Gastroesophageal sphincter (tissue), 4 donors: ENCODE measurements at regions not wholly inside any gene's neighbourhood (a gene's known extent, or its start where the extent isn't known, plus 50 kb on each side); places are given as distances from the start of the nearest gene placed in this dataset.

Source experiments
- ATAC-seq: fragments of 150-250 bp; one replicate; pipeline ENCODE4 v1.9.1; 2016; ENCODE audit warnings: mild to moderate bottlenecking, moderate library complexity
- H3K27ac ChIP-seq, 4 donors: fragments of 200-600 bp; sonication (generic) in 3 of 4; 1 replicate in 3 of 4; 2 replicates in 1 of 4; pipeline ENCODE4 v1.5.1; 2016 to 2019
- H3K27me3 ChIP-seq: fragments of 200-600 bp; sonication (generic); one replicate; pipeline ENCODE4 v1.5.1; 2019
- H3K36me3 ChIP-seq, 2 donors: fragments of 200-600 bp; sonication (generic); one replicate each; pipeline ENCODE4 v1.5.1; 2019; ENCODE audit warnings: control low read depth in 1 of 2
- H3K4me1 ChIP-seq, 3 donors: fragments of 200-600 bp; sonication (generic); 1 replicate in 2 of 3; 2 replicates in 1 of 3; pipeline ENCODE4 v1.5.1; 2016 to 2019; ENCODE audit warnings: control low read depth in 2 of 3
- H3K4me3 ChIP-seq, 2 donors: fragments of 200-600 bp; sonication (generic); one replicate each; pipeline ENCODE4 v1.5.1; 2019; ENCODE audit warnings: mild to moderate bottlenecking in 1 of 2, moderate library complexity in 1 of 2
- H3K9me3 ChIP-seq, 3 donors: fragments of 200-600 bp; sonication (generic); one replicate each; pipeline ENCODE4 v1.5.1; 2017 to 2019; ENCODE audit warnings: control low read depth in 2 of 3
- CTCF ChIP-seq, 4 experiments: fragments of 200-600 bp in 2 of 4; fragments of 450-650 bp in 2 of 4; sonication (generic) in 1 of 4; IDR thresholded peaks; one replicate each; pipeline ENCODE4 v1.5.1; 2017 to 2019; ENCODE audit warnings: antibody characterized with exemption in 4 of 4, mild to moderate bottlenecking in 2 of 4, moderate library complexity in 2 of 4
- EP300 ChIP-seq: sonication (generic); formaldehyde crosslinking; IDR thresholded peaks from one replicate; pipeline ENCODE4 v1.6.1; 2017; ENCODE audit warnings: antibody characterized with exemption, mild to moderate bottlenecking
- POLR2A ChIP-seq, 2 donors: fragments of 450-650 bp; IDR thresholded peaks; one replicate each; pipeline ENCODE4 v1.6.1; 2017; ENCODE audit warnings: antibody characterized with exemption in 2 of 2, mild to moderate bottlenecking in 2 of 2, moderate library complexity in 1 of 2
- POLR2AphosphoS5 ChIP-seq: sonication (generic); formaldehyde crosslinking; IDR thresholded peaks from one replicate; pipeline ENCODE4 v1.6.1; 2017; ENCODE audit warnings: antibody characterized with exemption
- WGBS, 2 donors: methylation state at CpG; one replicate each; pipeline ENCODE4 v1.1.5; 2018; ENCODE audit warnings: low coverage in 1 of 2; 5-methylcytosine and 5-hydroxymethylcytosine counted together

GRCh38 chr11:40032331-40032730 is 1427.1 kb downstream of the LRRC4C start:
- Histone ChIP-seq H3K9me3 (no peaks in the 10 kb centered on the region), H3K27me3 (no peaks in the 10 kb centered on the region), H3K4me1 (no peaks in the 10 kb centered on the region), H3K4me3 (no peak overlapping the region), H3K36me3 (no peaks in the 10 kb centered on the region), H3K27ac (no peak overlapping the region)
- TF ChIP-seq CTCF (IDR thresholded peaks at IDR 0.05) (no peak), POLR2A (IDR thresholded peaks at IDR 0.05) (no peak)
- 36 to 65% methylated on average over 3 of the region's 3 CpGs for WGBS, 2 donors
- no peak for ATAC-seq

GRCh38 chr11:40030867-40031266 is 1428.6 kb downstream of the LRRC4C start:
- Histone ChIP-seq H3K36me3 (no peaks in the 10 kb centered on the region), H3K27ac (no peak overlapping the region), H3K4me1 (no peaks in the 10 kb centered on the region), H3K4me3 (no peak overlapping the region), H3K27me3 (no peaks in the 10 kb centered on the region), H3K9me3 (no peaks in the 10 kb centered on the region)
- ATAC-seq: no peak
- TF ChIP-seq POLR2A (IDR thresholded peaks at IDR 0.05) (no peak), POLR2AphosphoS5 (no peak), EP300 (no peak), CTCF (IDR thresholded peaks at IDR 0.05) (no peak)
- 37 to 45% methylated on average over 2 of the region's 2 CpGs for WGBS, 2 donors

GRCh38 chr11:40029391-40029790 is 1430.1 kb downstream of the LRRC4C start:
- 36 to 60% methylated on average over 1 to 7 of the region's 13 CpGs for WGBS, 2 donors
- H3K27ac ChIP-seq: no peak overlapping the region
- H3K9me3 ChIP-seq: no peaks in the 10 kb centered on the region
- no peak for TF ChIP-seq EP300
- no peaks in the 10 kb centered on the region for H3K4me1 ChIP-seq
- H3K36me3 ChIP-seq: no peaks in the 10 kb centered on the region
- H3K27me3 ChIP-seq: no peaks in the 10 kb centered on the region
- ATAC-seq: no peak
- no peak overlapping the region for H3K4me3 ChIP-seq

DNA sequence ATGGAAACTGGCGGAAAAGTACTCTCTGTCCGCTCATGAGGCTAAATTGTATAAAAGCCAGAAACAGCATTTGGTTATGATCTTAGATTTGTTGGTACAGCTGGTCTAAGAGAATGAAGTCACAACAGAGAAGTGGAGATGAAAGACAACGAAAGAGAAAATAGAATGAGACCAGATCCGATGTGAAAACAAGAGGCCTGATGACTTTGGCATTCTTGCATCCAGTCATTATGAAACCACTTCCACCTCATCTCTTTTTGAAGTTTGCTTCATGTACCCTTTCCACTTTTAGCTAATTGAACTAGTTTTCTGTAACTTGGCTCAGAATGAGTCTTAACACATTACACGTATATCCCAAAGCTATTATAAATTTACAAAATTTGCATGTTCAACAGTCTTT is 1431.7 kb downstream of the LRRC4C start:
- Histone ChIP-seq H3K27me3 (no peaks in the 10 kb centered on the region), H3K27ac (no peak overlapping the region), H3K4me1 (no peaks in the 10 kb centered on the region), H3K9me3 (no peaks in the 10 kb centered on the region), H3K4me3 (no peak overlapping the region), H3K36me3 (no peaks in the 10 kb centered on the region)
- ATAC-seq: no peak
- TF ChIP-seq POLR2A (IDR thresholded peaks at IDR 0.05) (no peak), EP300 (no peak), CTCF (IDR thresholded peaks at IDR 0.05) (no peak), POLR2AphosphoS5 (no peak)
- WGBS, 2 donors: 80 to 93% methylated on average over 4 to 5 of the region's 5 CpGs

DNA sequence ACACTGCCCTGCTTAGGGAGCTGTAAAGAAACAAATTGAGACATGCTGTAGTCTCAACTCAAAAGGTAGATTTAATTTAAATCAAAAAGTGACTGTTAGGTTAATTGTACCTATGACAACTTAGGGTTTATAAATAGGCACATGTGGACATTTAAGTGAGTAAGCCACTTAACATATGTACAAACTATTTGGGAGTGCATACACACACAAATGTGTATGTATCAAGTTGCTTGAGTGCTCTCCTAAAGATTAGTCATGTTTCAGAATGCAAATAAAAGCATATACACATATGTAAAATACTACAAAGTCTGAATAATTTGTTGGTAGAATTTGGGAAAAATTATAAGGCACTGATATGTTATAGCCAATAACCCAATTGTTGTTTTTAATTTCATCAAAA is 1435.7 kb downstream of the LRRC4C start:
- Histone ChIP-seq H3K4me1 (no peaks in the 10 kb centered on the region), H3K36me3 (no peaks in the 10 kb centered on the region), H3K27ac (no peak overlapping the region), H3K4me3 (no peak overlapping the region), H3K27me3 (no peaks in the 10 kb centered on the region), H3K9me3 (no peaks in the 10 kb centered on the region)
- ATAC-seq: no peak
- no peak for TF ChIP-seq POLR2AphosphoS5
- TF ChIP-seq CTCF (IDR thresholded peaks at IDR 0.05): no peak
- TF ChIP-seq POLR2A (IDR thresholded peaks at IDR 0.05): no peak
- no peak for TF ChIP-seq EP300

GRCh38 chr11:40010011-40010410 is 1449.4 kb downstream of the LRRC4C start:
- H3K27me3 ChIP-seq: no peaks in the 10 kb centered on the region
- no peak overlapping the region for H3K4me3 ChIP-seq
- H3K4me1 ChIP-seq: no peaks in the 10 kb centered on the region
- ATAC-seq: no peak
- no peak for TF ChIP-seq POLR2AphosphoS5
- TF ChIP-seq POLR2A (IDR thresholded peaks at IDR 0.05): no peak
- TF ChIP-seq CTCF (IDR thresholded peaks at IDR 0.05): no peak
- no peak for TF ChIP-seq EP300
- no peak overlapping the region for H3K27ac ChIP-seq
- H3K36me3 ChIP-seq: no peaks in the 10 kb centered on the region
- WGBS, 2 donors: 70 to 72% methylated on average over 3 of the region's 3 CpGs
- no peaks in the 10 kb centered on the region for H3K9me3 ChIP-seq
